CD8-positive, alpha-beta memory T cell (primary cell): ENCODE measurements at regions not wholly inside any gene's neighbourhood (a gene's known extent, or its start where the extent isn't known, plus 50 kb on each side); places are given as distances from the start of the nearest gene placed in this dataset.
A peak's percentile ranks its signal among the peaks of the same experiment; 100 is the strongest.

Experiments used
- CTCF ChIA-PET: fragments of 350-600 bp; sonication (Branson Sonifier 250); formaldehyde crosslinking; loops from one replicate; lab custom pipeline; 2021; ENCODE audit warnings: antibody characterized with exemption; lab: Charles Lee
- POLR2A ChIA-PET: fragments of 350-600 bp; sonication (Branson Sonifier 250); formaldehyde crosslinking; loops from one replicate; lab custom pipeline; 2021; ENCODE audit warnings: antibody characterized with exemption; lab: Charles Lee
- DNase-seq, 5 donors: peaks; one replicate each; pipeline versions ENCODE4 v3.0.0 to v3.0.0-alpha.2; 2020 to 2022; ENCODE audit warnings: mixed read lengths in 1 of 5
- H3K27ac ChIP-seq: one replicate; pipeline ENCODE4 v1.7.0; 2013; ENCODE audit warnings: low read depth, mild to moderate bottlenecking, low read length, moderate library complexity
- H3K27me3 ChIP-seq: 2 replicates; pipeline ENCODE4 v1.7.0; 2013; ENCODE audit warnings: low read length, mild to moderate bottlenecking; ENCODE audit not compliant: insufficient read depth, poor library complexity, severe bottlenecking
- H3K36me3 ChIP-seq: 2 replicates; pipeline ENCODE4 v1.7.0; 2013; ENCODE audit warnings: mild to moderate bottlenecking, low read length, moderate library complexity; ENCODE audit not compliant: insufficient read depth
- H3K4me1 ChIP-seq: 2 replicates; pipeline ENCODE4 v1.7.0; 2013; ENCODE audit warnings: mild to moderate bottlenecking, low read length, moderate library complexity; ENCODE audit not compliant: insufficient read depth
- H3K4me3 ChIP-seq: 2 replicates; pipeline ENCODE4 v1.7.0; 2013; ENCODE audit warnings: mild to moderate bottlenecking, low read length
- H3K9me3 ChIP-seq: 2 replicates; pipeline ENCODE4 v1.7.0; 2013; ENCODE audit warnings: mild to moderate bottlenecking, low read length
- H3K27ac Mint-ChIP-seq, 8 donors: one replicate each; pipeline ENCODE4 v1.8.0; 2020 to 2021; ENCODE audit warnings: mixed read lengths in 8 of 8, mild to moderate bottlenecking in 6 of 8, inconsistent platforms in 3 of 8, moderate library complexity in 3 of 8
- H3K27me3 Mint-ChIP-seq, 2 donors: one replicate each; pipeline ENCODE4 v1.8.0; 2020 to 2021; ENCODE audit warnings: mixed read lengths in 2 of 2, mild to moderate bottlenecking in 1 of 2, moderate library complexity in 1 of 2
- H3K36me3 Mint-ChIP-seq, 3 donors: one replicate each; pipeline ENCODE4 v1.8.0; 2020 to 2021; ENCODE audit warnings: mixed read lengths in 3 of 3, inconsistent platforms in 1 of 3, mild to moderate bottlenecking in 1 of 3
- H3K4me1 Mint-ChIP-seq, 3 donors: one replicate each; pipeline ENCODE4 v1.8.0; 2020 to 2021; ENCODE audit warnings: mixed read lengths in 3 of 3, inconsistent platforms in 1 of 3, mild to moderate bottlenecking in 1 of 3
- H3K4me3 Mint-ChIP-seq, 7 donors: one replicate each; pipeline ENCODE4 v1.8.0; 2020 to 2021; ENCODE audit warnings: mixed read lengths in 7 of 7, mild to moderate bottlenecking in 6 of 7, moderate library complexity in 4 of 7, inconsistent platforms in 2 of 7
- H3K9me3 Mint-ChIP-seq, 5 donors: one replicate each; pipeline ENCODE4 v1.8.0; 2020 to 2022; ENCODE audit warnings: mixed read lengths in 5 of 5, mild to moderate bottlenecking in 3 of 5, moderate library complexity in 2 of 5, inconsistent platforms in 1 of 5

- Mint-ChIP-seq H3K4me1 (no peaks in the 10 kb centered on the region), H3K27me3 (no peaks in the 10 kb centered on the region), H3K27ac (no peak overlapping the region), H3K4me3 (no peak overlapping the region), H3K9me3 (peaks cover 3 to 23% (median 13%) of the 10 kb centered on the region in 5 donors), H3K36me3 (no peaks in the 10 kb centered on the region)
- POLR2A ChIA-PET, result no interaction called here
- no peak for DNase-seq
- no peaks in the 10 kb centered on the region for H3K36me3 ChIP-seq
- no peak overlapping the region for H3K27ac ChIP-seq
- CTCF ChIA-PET, result no interaction called here
- H3K9me3 ChIP-seq, result no peaks in the 10 kb centered on the region
- no peaks in the 10 kb centered on the region for H3K4me1 ChIP-seq
- H3K4me3 ChIP-seq, result no peak overlapping the region
- no peaks in the 10 kb centered on the region for H3K27me3 ChIP-seq
These were observed 1509.4 kb downstream of the TECRL start for GRCh38 chr4:62899646-62900364.

GRCh38 chr4:62898115-62898514, 1511.1 kb downstream of the TECRL start:
- no peaks in the 10 kb centered on the region for H3K9me3 ChIP-seq
- Mint-ChIP-seq H3K27me3 (no peaks in the 10 kb centered on the region), H3K4me1 (no peaks in the 10 kb centered on the region), H3K9me3 (peaks cover 2 to 19% (median 16%) of the 10 kb centered on the region in 5 donors), H3K4me3 (no peak overlapping the region), H3K27ac (no peak overlapping the region), H3K36me3 (no peaks in the 10 kb centered on the region)
- no peaks in the 10 kb centered on the region for H3K36me3 ChIP-seq
- ChIA-PET POLR2A (no interaction called here), CTCF (no interaction called here)
- H3K4me1 ChIP-seq, result no peaks in the 10 kb centered on the region
- H3K4me3 ChIP-seq, result no peak overlapping the region
- H3K27me3 ChIP-seq, result no peaks in the 10 kb centered on the region
- peak in 1 of 5 donors; percentile 28 for DNase-seq
- no peak overlapping the region for H3K27ac ChIP-seq

DNA sequence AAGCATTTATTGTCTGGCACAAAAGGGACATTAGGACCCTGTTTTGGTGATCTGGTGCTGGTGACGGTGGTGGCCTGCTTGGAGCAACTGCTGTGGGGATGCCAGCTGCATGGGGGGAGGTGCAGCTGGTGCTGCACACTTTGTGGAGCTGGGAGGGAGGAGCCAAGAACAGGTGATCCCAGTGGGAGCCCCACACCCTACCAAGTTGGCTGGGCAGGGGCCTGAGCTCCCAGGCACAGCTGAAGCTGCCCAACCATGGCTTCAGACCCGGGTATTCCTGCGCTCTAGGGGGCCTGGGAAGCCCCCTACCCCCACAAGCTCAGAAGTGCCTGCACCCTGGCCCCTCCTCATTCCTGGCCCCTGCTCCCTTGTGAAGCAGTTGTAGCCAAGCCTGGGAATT, 1512.5 kb downstream of the TECRL start:
- POLR2A ChIA-PET, result no interaction called here
- Mint-ChIP-seq H3K4me3 (no peak overlapping the region), H3K27me3 (no peaks in the 10 kb centered on the region), H3K36me3 (no peaks in the 10 kb centered on the region), H3K9me3 (peaks cover under 1 to 15% (median 12%) of the 10 kb centered on the region in 5 donors), H3K4me1 (no peaks in the 10 kb centered on the region), H3K27ac (no peak overlapping the region)
- Histone ChIP-seq H3K4me3 (no peak overlapping the region), H3K4me1 (no peaks in the 10 kb centered on the region), H3K36me3 (no peaks in the 10 kb centered on the region), H3K27me3 (no peaks in the 10 kb centered on the region), H3K9me3 (no peaks in the 10 kb centered on the region), H3K27ac (no peak overlapping the region)
- CTCF ChIA-PET, result no interaction called here
- no peak for DNase-seq

GRCh38 chr4:62881901-62882300, 1527.3 kb downstream of the TECRL start:
- no peaks in the 10 kb centered on the region for H3K9me3 ChIP-seq
- H3K27me3 Mint-ChIP-seq, result no peaks in the 10 kb centered on the region
- DNase-seq, result no peak
- CTCF ChIA-PET, result no interaction called here
- no peak overlapping the region for H3K4me3 Mint-ChIP-seq
- H3K4me1 Mint-ChIP-seq, result no peaks in the 10 kb centered on the region
- POLR2A ChIA-PET, result no interaction called here
- H3K4me1 ChIP-seq, result no peaks in the 10 kb centered on the region
- no peaks in the 10 kb centered on the region for H3K36me3 ChIP-seq
- no peak overlapping the region for H3K4me3 ChIP-seq
- H3K27ac Mint-ChIP-seq, result no peak overlapping the region
- no peaks in the 10 kb centered on the region for H3K36me3 Mint-ChIP-seq
- H3K27me3 ChIP-seq, result no peaks in the 10 kb centered on the region
- peaks cover 3 to 26% (median 9%) of the 10 kb centered on the region in 5 donors for H3K9me3 Mint-ChIP-seq
- no peak overlapping the region for H3K27ac ChIP-seq

- no peaks in the 10 kb centered on the region for H3K27me3 Mint-ChIP-seq
- no peaks in the 10 kb centered on the region for H3K36me3 Mint-ChIP-seq
- Histone ChIP-seq H3K9me3 (no peaks in the 10 kb centered on the region), H3K27me3 (no peaks in the 10 kb centered on the region), H3K27ac (no peak overlapping the region), H3K36me3 (no peaks in the 10 kb centered on the region), H3K4me1 (no peaks in the 10 kb centered on the region), H3K4me3 (no peak overlapping the region)
- H3K4me3 Mint-ChIP-seq, result no peak overlapping the region
- ChIA-PET CTCF (no interaction called here), POLR2A (no interaction called here)
- no peak for DNase-seq
- no peak overlapping the region for H3K27ac Mint-ChIP-seq
- no peaks in the 10 kb centered on the region for H3K4me1 Mint-ChIP-seq
- H3K9me3 Mint-ChIP-seq, result peaks cover 3 to 28% (median 9%) of the 10 kb centered on the region in 5 donors
These were observed 1528.0 kb downstream of the TECRL start for GRCh38 chr4:62881210-62881609.

DNA sequence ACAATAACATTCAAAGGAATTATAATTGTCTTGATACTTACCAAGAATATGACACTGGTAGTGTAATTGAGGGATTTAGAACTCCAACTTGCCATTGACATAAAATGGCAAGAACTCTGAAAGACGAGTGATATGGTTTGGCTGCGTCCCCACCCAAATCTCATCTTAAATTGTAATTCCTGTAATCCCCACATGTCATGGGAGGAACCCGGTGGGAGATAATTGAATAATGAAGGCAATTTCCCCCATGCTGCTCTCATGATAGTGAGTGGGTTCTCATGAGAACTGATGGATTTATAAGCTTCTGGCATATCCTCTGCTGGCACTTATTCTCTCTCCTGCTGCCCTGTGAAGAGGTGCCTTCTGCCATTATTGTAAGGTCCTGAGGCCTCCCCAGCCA, 1536.4 kb downstream of the TECRL start:
- Mint-ChIP-seq H3K4me1 (no peaks in the 10 kb centered on the region), H3K27me3 (no peaks in the 10 kb centered on the region), H3K4me3 (no peak overlapping the region), H3K27ac (no peak overlapping the region), H3K9me3 (peaks cover 1 to 28% (median 4%) of the 10 kb centered on the region in 5 donors), H3K36me3 (no peaks in the 10 kb centered on the region)
- Histone ChIP-seq H3K36me3 (no peaks in the 10 kb centered on the region), H3K27me3 (no peaks in the 10 kb centered on the region), H3K4me1 (no peaks in the 10 kb centered on the region), H3K4me3 (no peak overlapping the region), H3K27ac (no peak overlapping the region), H3K9me3 (no peaks in the 10 kb centered on the region)
- CTCF ChIA-PET, result no interaction called here
- DNase-seq, result no peak
- POLR2A ChIA-PET, result no interaction called here

GRCh38 chr4:62871078-62871477, 1538.2 kb downstream of the TECRL start:
- ChIA-PET CTCF (no interaction called here), POLR2A (no interaction called here)
- no peak overlapping the region for H3K27ac Mint-ChIP-seq
- no peaks in the 10 kb centered on the region for H3K36me3 ChIP-seq
- no peaks in the 10 kb centered on the region for H3K4me1 ChIP-seq
- no peaks in the 10 kb centered on the region for H3K4me1 Mint-ChIP-seq
- DNase-seq, result no peak
- no peak overlapping the region for H3K4me3 Mint-ChIP-seq
- H3K36me3 Mint-ChIP-seq, result no peaks in the 10 kb centered on the region
- H3K9me3 Mint-ChIP-seq, result peaks cover 3 to 19% (median 5%) of the 10 kb centered on the region in 5 donors
- H3K27me3 ChIP-seq, result no peaks in the 10 kb centered on the region
- H3K27me3 Mint-ChIP-seq, result no peaks in the 10 kb centered on the region
- no peak overlapping the region for H3K4me3 ChIP-seq
- no peak overlapping the region for H3K27ac ChIP-seq
- H3K9me3 ChIP-seq, result no peaks in the 10 kb centered on the region

DNA sequence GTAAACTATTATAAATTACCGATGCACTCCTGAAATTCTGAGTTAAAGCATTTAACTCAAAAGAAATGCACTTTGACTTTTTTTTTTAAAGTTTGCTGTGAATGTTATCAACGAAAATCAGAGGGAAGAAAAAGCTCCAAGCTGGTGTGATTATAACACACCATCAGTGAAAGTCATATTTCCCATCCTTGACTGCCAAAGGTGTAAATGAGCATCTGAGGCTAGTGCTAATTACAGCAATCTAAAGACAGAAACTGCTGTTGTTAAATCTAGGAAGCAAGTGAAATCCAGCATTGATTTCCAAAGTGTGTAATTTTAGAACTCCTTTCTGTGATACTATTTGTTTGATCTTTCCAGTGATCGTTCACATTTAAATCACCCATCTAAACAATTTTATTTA, 1538.8 kb downstream of the TECRL start:
- H3K27ac Mint-ChIP-seq, result no peak overlapping the region
- H3K4me3 Mint-ChIP-seq, result no peak overlapping the region
- peaks cover 2 to 20% (median 5%) of the 10 kb centered on the region in 5 donors for H3K9me3 Mint-ChIP-seq
- no peak overlapping the region for H3K4me3 ChIP-seq
- no peaks in the 10 kb centered on the region for H3K9me3 ChIP-seq
- no peaks in the 10 kb centered on the region for H3K4me1 Mint-ChIP-seq
- no peaks in the 10 kb centered on the region for H3K4me1 ChIP-seq
- H3K27me3 ChIP-seq, result no peaks in the 10 kb centered on the region
- POLR2A ChIA-PET, result no interaction called here
- H3K36me3 ChIP-seq, result no peaks in the 10 kb centered on the region
- no peak for DNase-seq
- H3K36me3 Mint-ChIP-seq, result no peaks in the 10 kb centered on the region
- H3K27me3 Mint-ChIP-seq, result no peaks in the 10 kb centered on the region
- CTCF ChIA-PET, result no interaction called here
- H3K27ac ChIP-seq, result no peak overlapping the region
